MCF 10A (cell line): ENCODE measurements at regions not wholly inside any gene's neighbourhood (a gene's known extent, or its start where the extent isn't known, plus 50 kb on each side); places are given as distances from the start of the nearest gene placed in this dataset.

Source experiments
- BruUV-seq: library from RNA; stranded (reverse); fragments of 400-500 nt; replicated peaks from 2 replicates; lab custom pipeline; 2021; lab: Mats Ljungman, UMichigan
- CTCF ChIA-PET: fragments of 300-600 bp; sonication (Branson Sonifier 250); formaldehyde crosslinking; extraction: SDS; loops from one replicate; lab custom pipeline; 2021; ENCODE audit warnings: antibody characterized with exemption, inconsistent platforms; lab: Yijun Ruan, JAX
- POLR2A ChIA-PET: fragments of 300-600, 350-650 bp; sonication (Branson Sonifier 250); formaldehyde crosslinking; extraction: SDS; loops from one replicate; lab custom pipeline; 2020; ENCODE audit warnings: antibody characterized with exemption, inconsistent platforms; lab: Yijun Ruan, JAX
- DNase-seq: peaks from one replicate; pipeline ENCODE4 v3.0.0-alpha.2; 2018; ENCODE audit not compliant: unreplicated experiment
- H3K27ac Mint-ChIP-seq: one replicate; pipeline ENCODE4 v1.8.0; 2022; ENCODE audit warnings: mild to moderate bottlenecking, low read depth, mixed read lengths; ENCODE audit not compliant: unreplicated experiment
- H3K27me3 Mint-ChIP-seq: one replicate; pipeline ENCODE4 v1.8.0; 2022; ENCODE audit warnings: mixed read lengths; ENCODE audit not compliant: insufficient read depth, unreplicated experiment
- H3K36me3 Mint-ChIP-seq: one replicate; pipeline ENCODE4 v1.8.0; 2022; ENCODE audit warnings: mild to moderate bottlenecking, moderate library complexity, mixed read lengths; ENCODE audit not compliant: insufficient read depth, unreplicated experiment
- H3K4me1 Mint-ChIP-seq: one replicate; pipeline ENCODE4 v1.8.0; 2022; ENCODE audit warnings: mixed read lengths; ENCODE audit not compliant: insufficient read depth, unreplicated experiment
- H3K4me3 Mint-ChIP-seq: one replicate; pipeline ENCODE4 v1.8.0; 2022; ENCODE audit warnings: mild to moderate bottlenecking, moderate library complexity, mixed read lengths; ENCODE audit not compliant: unreplicated experiment
- H3K9me3 Mint-ChIP-seq: one replicate; pipeline ENCODE4 v1.8.0; 2022; ENCODE audit warnings: mixed read lengths; ENCODE audit not compliant: unreplicated experiment
- intact Hi-C: fragments of 100-400 bp; cut with micrococcal nuclease; formaldehyde crosslinking; loops from 2 replicates; pipeline ENCODE4 v1.14.1; 2022
- TF ChIP-seq, protein P1 (sequence below): fragments of 200-600 bp; IDR thresholded peaks from one replicate; pipeline ENCODE4 v1.8.0; 2022; ENCODE audit warnings: antibody characterized with exemption, mild to moderate bottlenecking; ENCODE audit not compliant: unreplicated experiment

DNA sequence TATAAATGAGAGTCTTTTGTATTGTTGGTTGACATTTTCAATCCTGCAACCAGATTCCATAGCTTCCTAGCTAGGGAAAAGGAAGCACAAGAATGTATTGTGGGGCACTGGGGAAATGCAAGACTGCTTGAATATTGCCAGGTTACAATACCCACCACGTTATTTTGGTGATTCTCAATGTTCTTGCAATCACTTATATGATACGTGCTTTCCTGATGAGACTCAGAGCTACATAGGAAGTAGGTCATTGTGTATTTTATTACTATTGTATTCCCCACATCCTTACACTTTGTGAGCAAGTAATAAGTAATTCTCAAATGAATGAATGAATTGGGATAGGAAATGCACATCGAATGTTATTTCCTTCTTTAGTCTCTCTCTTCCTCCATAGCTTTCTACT is 217.1 kb upstream of the CD180 start:
- Mint-ChIP-seq H3K4me1 (peaks cover 7% of the 10 kb centered on the region), H3K27me3 (no peaks in the 10 kb centered on the region), H3K36me3 (no peaks in the 10 kb centered on the region), H3K9me3 (no peaks in the 10 kb centered on the region), H3K4me3 (no peak overlapping the region), H3K27ac (no peak overlapping the region)
- intact Hi-C loops: no loop called here
- BruUV-seq: no TSS peak
- DNase-seq: no peak
- TF ChIP-seq, protein P1, sequence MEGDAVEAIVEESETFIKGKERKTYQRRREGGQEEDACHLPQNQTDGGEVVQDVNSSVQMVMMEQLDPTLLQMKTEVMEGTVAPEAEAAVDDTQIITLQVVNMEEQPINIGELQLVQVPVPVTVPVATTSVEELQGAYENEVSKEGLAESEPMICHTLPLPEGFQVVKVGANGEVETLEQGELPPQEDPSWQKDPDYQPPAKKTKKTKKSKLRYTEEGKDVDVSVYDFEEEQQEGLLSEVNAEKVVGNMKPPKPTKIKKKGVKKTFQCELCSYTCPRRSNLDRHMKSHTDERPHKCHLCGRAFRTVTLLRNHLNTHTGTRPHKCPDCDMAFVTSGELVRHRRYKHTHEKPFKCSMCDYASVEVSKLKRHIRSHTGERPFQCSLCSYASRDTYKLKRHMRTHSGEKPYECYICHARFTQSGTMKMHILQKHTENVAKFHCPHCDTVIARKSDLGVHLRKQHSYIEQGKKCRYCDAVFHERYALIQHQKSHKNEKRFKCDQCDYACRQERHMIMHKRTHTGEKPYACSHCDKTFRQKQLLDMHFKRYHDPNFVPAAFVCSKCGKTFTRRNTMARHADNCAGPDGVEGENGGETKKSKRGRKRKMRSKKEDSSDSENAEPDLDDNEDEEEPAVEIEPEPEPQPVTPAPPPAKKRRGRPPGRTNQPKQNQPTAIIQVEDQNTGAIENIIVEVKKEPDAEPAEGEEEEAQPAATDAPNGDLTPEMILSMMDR: no peak
- CTCF ChIA-PET: no interaction called here
- POLR2A ChIA-PET: interaction anchor here (1.0 to 1.6 kb wide), 2 partner anchors 9 to 64 kb away, joined by 3 to 6 read pairs; no protein-coding TSS in a partner anchor

DNA sequence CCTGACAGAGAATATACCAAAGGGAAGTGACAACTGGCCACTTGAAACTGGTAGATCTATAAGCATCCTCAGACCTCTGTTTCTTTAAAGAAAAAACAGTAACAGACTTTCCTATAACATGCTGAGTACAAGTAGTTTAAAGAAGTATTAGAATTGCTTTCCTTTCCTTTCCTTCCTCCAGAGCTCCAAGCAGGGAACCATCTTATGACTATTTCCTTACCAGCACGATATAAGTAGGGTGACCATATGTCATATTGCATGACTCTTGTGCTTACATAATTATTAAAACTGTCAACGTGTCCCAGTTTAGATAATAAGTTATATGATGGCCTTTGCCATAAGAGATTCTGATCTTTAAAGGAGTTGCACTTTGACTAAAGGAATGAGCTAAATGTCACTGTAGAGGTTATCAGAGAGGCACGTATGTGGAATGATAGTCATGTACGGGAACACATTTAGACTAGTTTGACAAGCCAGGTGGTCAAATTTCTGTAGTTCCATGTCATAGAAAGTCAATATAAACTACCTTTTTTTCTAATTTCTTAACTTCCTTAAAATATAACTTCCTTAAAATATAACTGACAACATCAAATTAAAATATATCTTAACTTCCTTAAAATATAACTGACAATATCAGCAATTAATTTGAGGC is 212.7 kb upstream of the CD180 start:
- Mint-ChIP-seq H3K4me1 (peaks cover 10% of the 10 kb centered on the region), H3K9me3 (no peaks in the 10 kb centered on the region), H3K27me3 (no peaks in the 10 kb centered on the region), H3K36me3 (no peaks in the 10 kb centered on the region), H3K27ac (no peak overlapping the region), H3K4me3 (no peak overlapping the region)
- TF ChIP-seq, protein P1: no peak
- ChIA-PET CTCF (interaction anchor here (0.6 kb wide), 2 partner anchors 10 to 40 kb away, joined by 3 to 4 read pairs; no protein-coding TSS in a partner anchor), POLR2A (no interaction called here)
- DNase-seq: no peak
- intact Hi-C loops: no loop called here
- no TSS peak for BruUV-seq

DNA sequence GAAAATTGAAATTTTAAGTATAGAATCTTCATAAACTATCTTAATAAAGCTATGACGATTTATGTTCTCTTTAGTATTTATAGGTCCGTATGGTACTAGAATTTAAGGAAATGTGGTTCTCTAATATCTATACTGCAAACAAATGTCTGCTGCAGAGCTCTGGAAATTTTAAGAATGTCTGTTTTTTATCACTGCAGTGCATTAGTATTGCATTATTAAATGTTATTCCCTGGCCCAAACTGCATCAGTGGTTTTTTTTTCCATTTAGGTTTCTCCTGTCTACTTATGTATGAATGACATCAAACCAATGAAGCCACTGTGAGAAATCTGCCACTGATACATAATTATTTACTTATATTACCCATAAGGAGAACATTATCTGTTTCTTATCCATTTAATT is 211.4 kb upstream of the CD180 start:
- TF ChIP-seq, protein P1: no peak
- ChIA-PET CTCF (no interaction called here), POLR2A (interaction anchor here (0.6 to 0.7 kb wide), 2 partner anchors 35 to 1437 kb away, joined by 3 read pairs; no protein-coding TSS in a partner anchor)
- H3K4me1 Mint-ChIP-seq: peaks cover 21% of the 10 kb centered on the region
- no peaks in the 10 kb centered on the region for H3K36me3 Mint-ChIP-seq
- no peak overlapping the region for H3K27ac Mint-ChIP-seq
- intact Hi-C loops: no loop called here
- H3K4me3 Mint-ChIP-seq: no peak overlapping the region
- no TSS peak for BruUV-seq
- DNase-seq: no peak
- H3K27me3 Mint-ChIP-seq: no peaks in the 10 kb centered on the region
- H3K9me3 Mint-ChIP-seq: peaks cover 8% of the 10 kb centered on the region

DNA sequence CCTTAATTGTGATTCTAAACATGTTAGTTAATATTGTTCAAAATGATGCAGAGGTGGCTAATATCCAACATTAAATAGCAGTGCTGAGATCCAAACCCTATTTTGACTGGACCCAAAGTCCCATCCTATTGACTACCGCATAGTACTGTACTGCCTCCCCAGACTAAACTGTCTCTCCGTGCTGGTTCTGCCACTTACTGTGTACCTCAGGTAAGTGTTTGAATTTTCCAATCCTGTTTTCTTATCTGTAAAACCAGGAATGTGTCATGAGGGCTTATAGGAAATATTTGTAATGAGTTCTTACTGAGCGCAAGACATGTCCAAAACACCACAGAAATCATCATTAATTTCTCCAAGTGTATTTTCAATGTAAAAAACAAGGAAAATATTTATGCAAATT is 209.2 kb upstream of the CD180 start:
- TF ChIP-seq, protein P1: no peak
- H3K27me3 Mint-ChIP-seq: no peaks in the 10 kb centered on the region

More for the DNA sequence above, 209.2 kb upstream of the CD180 start:
- BruUV-seq: no TSS peak
- Mint-ChIP-seq H3K4me3 (no peak overlapping the region), H3K4me1 (peaks cover 30% of the 10 kb centered on the region), H3K27ac (peak overlapping the region; percentile 82), H3K36me3 (no peaks in the 10 kb centered on the region), H3K9me3 (peaks cover 8% of the 10 kb centered on the region)
- intact Hi-C loops: no loop called here
- ChIA-PET CTCF (no interaction called here), POLR2A (interaction anchor here (0.6 to 3.0 kb wide), 3 partner anchors 9 to 466 kb away, joined by 3 to 6 read pairs (median 5); no protein-coding TSS in a partner anchor)
- DNase-seq: no peak
